ENCODE measurements at regions not wholly inside any gene's neighbourhood (a gene's known extent, or its start where the extent isn't known, plus 50 kb on each side); places are given as distances from the start of the nearest gene placed in this dataset.

GRCh38 chr9:96087669-96088299 lies 212.3 kb downstream of the ERCC6L2 start:
- DNase-seq (ENCODE audit: low read depth) = no peak

GRCh38 chr9:96086936-96087571 lies 211.6 kb downstream of the ERCC6L2 start:
- no peak for DNase-seq (ENCODE audit: low read depth)

GRCh38 chr9:96085491-96086143 lies 210.1 kb downstream of the ERCC6L2 start:
- DNase-seq (ENCODE audit: low read depth) = no peak

GRCh38 chr9:96084331-96084734 lies 208.8 kb downstream of the ERCC6L2 start:
- no peak for DNase-seq (ENCODE audit: low read depth)

GRCh38 chr9:96082516-96083232 lies 207.2 kb downstream of the ERCC6L2 start:
- DNase-seq (ENCODE audit: low read depth) = no peak

GRCh38 chr9:96080364-96080763 lies 204.9 kb downstream of the ERCC6L2 start:
- DNase-seq (ENCODE audit: low read depth) = no peak

- DNase-seq (ENCODE audit: low read depth) = no peak
Measured at GRCh38 chr9:96079779-96080178, 204.3 kb downstream of the ERCC6L2 start.

- DNase-seq (ENCODE audit: low read depth) = no peak
Measured at GRCh38 chr9:96078897-96079490, 203.5 kb downstream of the ERCC6L2 start.

- DNase-seq (ENCODE audit: low read depth) = no peak
Measured at GRCh38 chr9:96075757-96076156, 200.3 kb downstream of the ERCC6L2 start.

GRCh38 chr9:96075111-96075510 lies 199.6 kb downstream of the ERCC6L2 start:
- DNase-seq (ENCODE audit: low read depth) = no peak

- DNase-seq (ENCODE audit: low read depth) = no peak
Measured at GRCh38 chr9:96073531-96074480, 198.3 kb downstream of the ERCC6L2 start.

- no peak for DNase-seq (ENCODE audit: low read depth)
Measured at GRCh38 chr9:96072930-96073329, 197.4 kb downstream of the ERCC6L2 start.

GRCh38 chr9:96071815-96072124 lies 196.3 kb downstream of the ERCC6L2 start:
- no peak for DNase-seq (ENCODE audit: low read depth)

- DNase-seq (ENCODE audit: low read depth) = no peak
Measured at GRCh38 chr9:96071076-96071814, 195.8 kb downstream of the ERCC6L2 start.

GRCh38 chr9:96069629-96070220 lies 194.2 kb downstream of the ERCC6L2 start:
- DNase-seq (ENCODE audit: low read depth) = no peak

GRCh38 chr9:96068511-96068910 lies 193.0 kb downstream of the ERCC6L2 start:
- DNase-seq (ENCODE audit: low read depth) = no peak

- no peak for DNase-seq (ENCODE audit: low read depth)
Measured at GRCh38 chr9:96067600-96067999, 192.1 kb downstream of the ERCC6L2 start.

GRCh38 chr9:96067004-96067403 lies 191.5 kb downstream of the ERCC6L2 start:
- DNase-seq (ENCODE audit: low read depth) = no peak

- no peak for DNase-seq (ENCODE audit: low read depth)
Measured at GRCh38 chr9:96065482-96066251, 190.2 kb downstream of the ERCC6L2 start.

Measured in GM04503 (cell line).